SK-N-MC (cell line): ENCODE measurements at regions not wholly inside any gene's neighbourhood (a gene's known extent, or its start where the extent isn't known, plus 50 kb on each side); places are given as distances from the start of the nearest gene placed in this dataset.

Experiments used
- DNase-seq: peaks from one replicate; pipeline ENCODE4 v3.0.0-alpha.2; 2011; ENCODE audit warnings: low read depth, low spot score
- H3K27ac ChIP-seq: fragments of 200-600 bp; sonication (generic); 2 replicates; pipeline ENCODE4 v1.5.1; 2016; ENCODE audit warnings: mixed run types
- H3K36me3 ChIP-seq: fragments of 200-600 bp; sonication (generic); 2 replicates; pipeline ENCODE4 v1.6.1; 2017; ENCODE audit warnings: antibody characterized with exemption, low read length, mixed read lengths; ENCODE audit not compliant: insufficient read depth
- H3K4me3 ChIP-seq: fragments of 200-600 bp; sonication (generic); 2 replicates; pipeline ENCODE4 v1.5.1; 2016
- H3K9ac ChIP-seq: fragments of 200-600 bp; sonication (generic); 2 replicates; pipeline ENCODE4 v1.8.0; 2017; ENCODE audit warnings: mixed run types, mixed read lengths; ENCODE audit not compliant: insufficient read length
- H3K9me3 ChIP-seq: fragments of 200-600 bp; sonication (generic); 2 replicates; pipeline ENCODE4 v1.6.1; 2017; ENCODE audit warnings: low read depth, mild to moderate bottlenecking, antibody characterized with exemption, low read length, moderate library complexity, mixed read lengths
- EZH2 ChIP-seq: fragments of 200-600 bp; sonication (generic); IDR thresholded peaks from one replicate; pipeline ENCODE4 v1.6.1; 2017; ENCODE audit warnings: antibody characterized with exemption
- FOXP2 ChIP-seq: optimal IDR thresholded peaks from 2 replicates; pipeline ENCODE3; 2011; ENCODE audit warnings: mild to moderate bottlenecking, moderate library complexity; ENCODE audit not compliant: insufficient read depth; ENCODE audit errors: extremely low read length, control extremely low read depth
- POLR2AphosphoS5 ChIP-seq: IDR thresholded peaks from 2 replicates; pipeline ENCODE4 v1.6.1; 2012; ENCODE audit warnings: mild to moderate bottlenecking, low read depth, low read length, borderline replicate concordance

GRCh38 chr4:154014407-154015321 lies 225.8 kb upstream of the SFRP2 start:
- Histone ChIP-seq H3K27ac (no peak overlapping the region), H3K9ac (no peak overlapping the region), H3K36me3 (no peaks in the 10 kb centered on the region), H3K4me3 (no peak overlapping the region), H3K9me3 (no peaks in the 10 kb centered on the region)
- TF ChIP-seq FOXP2: no peak
- no peak for TF ChIP-seq POLR2AphosphoS5
- TF ChIP-seq EZH2: no peak
- DNase-seq: no peak

GRCh38 chr4:154013576-154013975 lies 224.7 kb upstream of the SFRP2 start:
- no peak for TF ChIP-seq EZH2
- no peak for TF ChIP-seq FOXP2
- no peak for TF ChIP-seq POLR2AphosphoS5
- Histone ChIP-seq H3K4me3 (no peak overlapping the region), H3K27ac (no peak overlapping the region), H3K9ac (no peak overlapping the region), H3K36me3 (no peaks in the 10 kb centered on the region), H3K9me3 (no peaks in the 10 kb centered on the region)
- no peak for DNase-seq

- no peak overlapping the region for H3K27ac ChIP-seq
- H3K4me3 ChIP-seq: no peak overlapping the region
- H3K36me3 ChIP-seq: no peaks in the 10 kb centered on the region
- no peak for DNase-seq
- TF ChIP-seq POLR2AphosphoS5: no peak
- no peak for TF ChIP-seq FOXP2
- TF ChIP-seq EZH2: no peak
- no peak overlapping the region for H3K9ac ChIP-seq
- H3K9me3 ChIP-seq: no peaks in the 10 kb centered on the region
These were observed 221.5 kb upstream of the SFRP2 start for GRCh38 chr4:154010371-154010770.

- Histone ChIP-seq H3K9me3 (no peaks in the 10 kb centered on the region), H3K9ac (no peak overlapping the region), H3K4me3 (no peak overlapping the region), H3K36me3 (no peaks in the 10 kb centered on the region), H3K27ac (no peak overlapping the region)
- DNase-seq: no peak
- no peak for TF ChIP-seq EZH2
- TF ChIP-seq POLR2AphosphoS5: no peak
- no peak for TF ChIP-seq FOXP2
These were observed 220.9 kb upstream of the SFRP2 start for GRCh38 chr4:154009788-154010187.

- Histone ChIP-seq H3K36me3 (no peaks in the 10 kb centered on the region), H3K9ac (no peak overlapping the region)
- DNase-seq: no peak
These were observed 220.3 kb upstream of the SFRP2 start for GRCh38 chr4:154009191-154009590.

GRCh38 chr4:154005171-154005520 lies 216.3 kb upstream of the SFRP2 start:
- H3K9me3 ChIP-seq: no peaks in the 10 kb centered on the region
- DNase-seq: no peak
- H3K36me3 ChIP-seq: no peaks in the 10 kb centered on the region
- no peak overlapping the region for H3K27ac ChIP-seq
- no peak for TF ChIP-seq POLR2AphosphoS5
- no peak for TF ChIP-seq FOXP2
- TF ChIP-seq EZH2: no peak
- no peak overlapping the region for H3K9ac ChIP-seq
- no peak overlapping the region for H3K4me3 ChIP-seq

More at GRCh38 chr4:154009191-154009590, 220.3 kb upstream of the SFRP2 start:
- Histone ChIP-seq H3K9me3 (no peaks in the 10 kb centered on the region), H3K27ac (no peak overlapping the region), H3K4me3 (no peak overlapping the region)
- TF ChIP-seq FOXP2 (no peak), EZH2 (no peak), POLR2AphosphoS5 (no peak)

GRCh38 chr4:154004507-154005170 lies 215.8 kb upstream of the SFRP2 start:
- no peak overlapping the region for H3K9ac ChIP-seq
- H3K9me3 ChIP-seq: no peaks in the 10 kb centered on the region
- H3K4me3 ChIP-seq: no peak overlapping the region
- H3K36me3 ChIP-seq: no peaks in the 10 kb centered on the region
- TF ChIP-seq FOXP2 (no peak), POLR2AphosphoS5 (no peak), EZH2 (no peak)
- no peak overlapping the region for H3K27ac ChIP-seq
- no peak for DNase-seq

GRCh38 chr4:154004016-154004415 lies 215.1 kb upstream of the SFRP2 start:
- no peaks in the 10 kb centered on the region for H3K9me3 ChIP-seq
- H3K4me3 ChIP-seq: no peak overlapping the region
- no peak overlapping the region for H3K9ac ChIP-seq
- no peak for TF ChIP-seq FOXP2
- TF ChIP-seq POLR2AphosphoS5: no peak
- TF ChIP-seq EZH2: no peak
- H3K36me3 ChIP-seq: no peaks in the 10 kb centered on the region
- no peak overlapping the region for H3K27ac ChIP-seq
- no peak for DNase-seq
